H1 (cell line): ENCODE measurements at regions not wholly inside any gene's neighbourhood (a gene's known extent, or its start where the extent isn't known, plus 50 kb on each side); places are given as distances from the start of the nearest gene placed in this dataset.

Experiments
- BRCA1 ChIP-seq: IDR thresholded peaks from 2 replicates; pipeline ENCODE4 v1.6.1; 2012; ENCODE audit warnings: low read depth, low read length, improper control_type of control experiment
- CHD2 ChIP-seq: IDR thresholded peaks from 2 replicates; pipeline ENCODE4 v1.6.1; 2012; ENCODE audit warnings: low read length, improper control_type of control experiment
- EGR1 ChIP-seq: IDR thresholded peaks from 2 replicates; pipeline ENCODE4 v1.6.1; 2011; ENCODE audit warnings: low read depth, low read length, borderline replicate concordance
- KDM4A ChIP-seq: IDR thresholded peaks from one replicate; pipeline ENCODE4 v1.7.1; 2012; ENCODE audit warnings: low read depth, mild to moderate bottlenecking, moderate library complexity, low read length, inconsistent platforms; ENCODE audit not compliant: severe bottlenecking
- RBBP5 ChIP-seq: IDR thresholded peaks from 2 replicates; pipeline ENCODE4 v1.7.1; 2012; ENCODE audit warnings: low read depth, mild to moderate bottlenecking, inconsistent platforms, low read length, moderate library complexity, borderline replicate concordance
- RXRA ChIP-seq: IDR thresholded peaks from 2 replicates; pipeline ENCODE4 v1.6.1; 2011; ENCODE audit warnings: low read depth, mild to moderate bottlenecking, low read length, moderate library complexity; ENCODE audit not compliant: insufficient read depth

DNA sequence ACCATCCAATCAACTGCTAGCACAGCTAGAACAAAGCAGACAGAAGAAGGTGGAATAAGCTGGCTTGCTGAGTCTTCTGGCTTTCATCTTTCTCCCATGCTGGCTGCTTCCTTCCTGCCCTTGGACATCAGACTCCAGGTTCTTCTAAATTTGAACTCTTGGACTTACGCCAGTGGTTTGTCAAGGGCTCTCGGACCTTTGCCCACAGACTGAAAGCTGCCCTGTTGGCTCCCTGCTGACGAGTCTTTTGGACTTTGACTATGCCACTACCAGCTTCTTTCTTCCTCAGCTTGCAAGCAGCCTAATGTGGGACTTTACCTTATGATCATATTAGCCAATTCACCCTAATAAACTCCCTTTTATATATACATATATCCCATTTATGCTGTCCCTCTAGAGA is 164.1 kb upstream of the GJE1 start (continued):
- TF ChIP-seq BRCA1 (no peak), RXRA (no peak), EGR1 (no peak), CHD2 (no peak), KDM4A (no peak), RBBP5 (no peak)
